HUES48 (cell line): ENCODE measurements at regions not wholly inside any gene's neighbourhood (a gene's known extent, or its start where the extent isn't known, plus 50 kb on each side); places are given as distances from the start of the nearest gene placed in this dataset.
"Not testable (repeated sequence)": the region's sequence is repeated elsewhere in the genome, so short reads cannot be mapped to it uniquely, and the experiment has no call there.

ENCODE experiments used
- H3K27ac ChIP-seq: one replicate; pipeline ENCODE4 v1.7.0; 2013; ENCODE audit warnings: low read depth, low read length, inconsistent platforms
- H3K27me3 ChIP-seq: 2 replicates; pipeline ENCODE4 v1.6.1; 2013; ENCODE audit warnings: mild to moderate bottlenecking, low read length; ENCODE audit not compliant: control insufficient read depth, insufficient read depth
- H3K36me3 ChIP-seq: 2 replicates; pipeline ENCODE4 v1.6.1; 2013; ENCODE audit warnings: low read length; ENCODE audit not compliant: control insufficient read depth, insufficient read depth
- H3K4me1 ChIP-seq: 2 replicates; pipeline ENCODE4 v1.6.1; 2013; ENCODE audit warnings: mild to moderate bottlenecking, low read length; ENCODE audit not compliant: control insufficient read depth, insufficient read depth
- H3K4me3 ChIP-seq: 2 replicates; pipeline ENCODE4 v1.5.1; 2013; ENCODE audit warnings: mild to moderate bottlenecking, low read depth, low read length
- H3K9ac ChIP-seq: 2 replicates; pipeline ENCODE4 v1.6.1; 2013; ENCODE audit warnings: mild to moderate bottlenecking, low read depth, low read length, moderate library complexity
- H3K9me3 ChIP-seq: 2 replicates; pipeline ENCODE4 v1.6.1; 2013; ENCODE audit warnings: low read length; ENCODE audit not compliant: control insufficient read depth, insufficient read depth

GRCh38 chr4:19167311-19167710 is 1084.4 kb upstream of the SLIT2 start:
- no peaks in the 10 kb centered on the region for H3K36me3 ChIP-seq

DNA sequence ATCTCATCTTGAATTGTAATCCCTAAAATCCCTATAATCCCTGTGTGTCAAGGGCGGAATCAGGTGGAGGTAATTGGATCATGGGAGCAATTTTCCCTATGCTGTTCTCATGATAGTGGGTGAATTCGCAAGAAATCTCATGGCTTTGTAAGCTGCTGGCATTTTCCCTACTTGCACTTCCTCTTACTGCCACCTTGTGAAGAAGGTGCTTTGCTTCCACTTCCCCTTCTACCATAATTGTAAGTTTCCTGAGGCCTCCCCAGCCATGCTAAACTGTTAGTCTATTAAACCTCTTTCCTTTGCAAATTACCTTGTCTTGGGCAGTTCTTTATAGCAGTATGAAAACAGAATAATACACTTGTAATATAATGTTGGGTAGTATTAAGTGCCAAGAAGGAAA is 1087.4 kb upstream of the SLIT2 start:
- H3K4me3 ChIP-seq: no peak overlapping the region
- H3K27ac ChIP-seq: no peak overlapping the region
- H3K36me3 ChIP-seq: no peaks in the 10 kb centered on the region
- no peaks in the 10 kb centered on the region for H3K9me3 ChIP-seq
- no peaks in the 10 kb centered on the region for H3K27me3 ChIP-seq
- no peak overlapping the region for H3K9ac ChIP-seq
- no peaks in the 10 kb centered on the region for H3K4me1 ChIP-seq

More at GRCh38 chr4:19167311-19167710, 1084.4 kb upstream of the SLIT2 start:
- H3K4me1 ChIP-seq: no peaks in the 10 kb centered on the region
- no peak overlapping the region for H3K4me3 ChIP-seq
- H3K9me3 ChIP-seq: no peaks in the 10 kb centered on the region
- H3K27me3 ChIP-seq: no peaks in the 10 kb centered on the region
- H3K9ac ChIP-seq: no peak overlapping the region
- no peak overlapping the region for H3K27ac ChIP-seq

DNA sequence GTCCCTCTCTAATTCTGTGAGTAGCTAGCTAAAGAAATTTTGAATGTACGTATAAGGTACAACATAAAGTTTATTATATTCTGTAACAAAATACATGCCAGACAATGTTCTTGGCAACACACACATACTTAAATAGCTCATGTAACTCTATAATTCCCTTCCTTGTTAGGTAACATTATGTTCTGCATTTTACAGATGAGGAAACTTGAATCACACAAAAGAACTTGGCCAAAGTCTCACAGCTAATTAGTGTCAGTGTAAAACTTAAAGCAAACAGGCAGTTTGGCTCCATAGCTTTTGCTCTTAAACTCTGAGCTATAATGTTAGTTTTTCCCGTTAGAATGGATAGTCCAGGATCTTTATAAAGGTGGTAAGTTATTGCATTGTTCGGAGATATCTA is 1091.8 kb upstream of the SLIT2 start:
- no peak overlapping the region for H3K9ac ChIP-seq

DNA sequence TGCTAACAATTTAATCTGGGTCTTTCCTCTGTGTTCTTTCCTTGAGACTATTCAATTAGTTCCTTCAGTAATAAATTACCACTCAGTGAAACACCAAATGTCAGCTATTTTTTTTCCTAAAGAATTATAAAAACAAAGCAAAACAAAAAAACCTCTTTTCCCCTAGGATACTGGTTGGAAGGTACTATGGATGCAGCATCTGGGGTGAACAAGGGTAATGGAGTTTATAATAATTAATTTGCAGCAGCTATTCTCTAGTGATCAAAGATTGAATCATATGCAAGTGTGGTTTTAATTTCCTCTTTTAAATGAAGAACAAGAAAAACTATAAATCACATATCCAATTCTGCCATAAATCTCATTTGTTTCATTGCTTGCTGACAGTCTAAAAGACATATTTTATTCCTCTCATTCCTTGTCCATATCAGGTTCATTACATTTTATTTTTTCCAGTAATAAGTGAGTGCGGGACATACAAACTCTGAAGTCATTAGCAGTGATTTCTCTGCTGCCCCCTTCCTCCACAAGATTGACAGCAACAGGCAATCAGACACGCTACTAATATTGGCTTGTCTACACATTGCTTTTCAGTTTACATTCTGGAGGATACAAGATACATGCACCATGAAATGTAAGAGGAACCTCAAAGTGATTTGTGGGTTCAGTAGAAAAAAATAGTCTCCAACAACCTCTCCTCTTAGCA is 1093.4 kb upstream of the SLIT2 start:
- Histone ChIP-seq H3K9me3 (0 out of 2 replicates have a peak, but pooled peaks cover 7% of the 10 kb centered on the region), H3K36me3 (no peaks in the 10 kb centered on the region), H3K27ac (no peak overlapping the region), H3K27me3 (no peaks in the 10 kb centered on the region), H3K9ac (no peak overlapping the region), H3K4me1 (no peaks in the 10 kb centered on the region), H3K4me3 (no peak overlapping the region)

More for the DNA sequence above, 1091.8 kb upstream of the SLIT2 start:
- 0 out of 2 replicates have a peak, but pooled peaks cover 7% of the 10 kb centered on the region for H3K9me3 ChIP-seq
- no peak overlapping the region for H3K27ac ChIP-seq
- H3K27me3 ChIP-seq: no peaks in the 10 kb centered on the region
- H3K36me3 ChIP-seq: no peaks in the 10 kb centered on the region
- no peak overlapping the region for H3K4me3 ChIP-seq
- H3K4me1 ChIP-seq: no peaks in the 10 kb centered on the region

DNA sequence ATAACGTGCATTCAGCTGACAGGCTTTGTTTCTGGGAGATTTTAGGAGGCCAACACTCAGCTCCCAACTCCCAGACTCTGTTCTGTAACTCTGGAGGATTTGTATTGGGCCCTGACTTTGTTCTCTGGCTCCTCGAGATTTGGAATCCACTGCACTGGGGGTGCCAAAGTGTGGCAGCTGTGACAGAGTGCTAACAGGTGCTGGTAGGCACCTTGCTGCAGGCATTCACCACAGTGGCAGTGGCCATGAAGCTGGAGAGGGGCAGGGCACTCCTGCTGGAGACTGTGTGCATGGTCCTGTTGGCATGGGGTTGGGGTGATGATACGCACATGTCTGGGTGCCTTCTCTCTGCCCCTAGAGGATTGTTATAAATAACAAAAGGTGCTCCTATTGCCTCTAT is 1094.9 kb upstream of the SLIT2 start:
- Histone ChIP-seq H3K27me3 (no peaks in the 10 kb centered on the region), H3K4me3 (no peak overlapping the region), H3K4me1 (no peaks in the 10 kb centered on the region), H3K9ac (no peak overlapping the region), H3K27ac (no peak overlapping the region), H3K9me3 (0 out of 2 replicates have a peak, but pooled peaks cover 7% of the 10 kb centered on the region), H3K36me3 (no peaks in the 10 kb centered on the region)

GRCh38 chr4:19155568-19155967 is 1096.1 kb upstream of the SLIT2 start:
- Histone ChIP-seq H3K36me3 (no peaks in the 10 kb centered on the region), H3K9me3 (0 out of 2 replicates have a peak, but pooled peaks cover 7% of the 10 kb centered on the region), H3K27ac (no peak overlapping the region), H3K4me1 (no peaks in the 10 kb centered on the region), H3K4me3 (no peak overlapping the region), H3K9ac (no peak overlapping the region), H3K27me3 (no peaks in the 10 kb centered on the region)

GRCh38 chr4:19154267-19154666 is 1097.4 kb upstream of the SLIT2 start:
- H3K9me3 ChIP-seq, H3K9ac ChIP-seq, H3K36me3 ChIP-seq, H3K4me1 ChIP-seq, H3K27me3 ChIP-seq, H3K27ac ChIP-seq, H3K4me3 ChIP-seq: not testable (repeated sequence)

DNA sequence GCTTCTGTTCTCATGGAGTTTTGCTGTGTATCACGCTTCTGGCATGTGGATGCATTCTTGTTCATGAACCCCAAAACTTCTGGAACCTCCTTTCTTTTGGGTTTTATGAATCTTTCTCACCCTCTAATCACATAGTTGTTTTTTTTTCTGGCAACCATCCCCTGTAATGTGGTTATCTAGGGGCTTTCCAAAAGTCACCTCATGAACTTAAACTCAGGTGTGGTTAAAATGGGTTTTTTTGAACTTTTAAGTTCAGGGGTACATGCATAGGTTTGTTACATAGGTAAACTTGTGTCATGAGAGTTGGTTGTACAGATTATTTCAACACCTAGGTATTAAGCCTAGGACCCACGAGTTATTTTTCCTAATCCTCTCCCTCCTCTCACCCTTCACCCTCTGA is 1099.4 kb upstream of the SLIT2 start:
- H3K27ac ChIP-seq: no peak overlapping the region
- 0 out of 2 replicates have a peak, but pooled peaks cover 7% of the 10 kb centered on the region for H3K9me3 ChIP-seq
- no peak overlapping the region for H3K4me3 ChIP-seq
- no peak overlapping the region for H3K9ac ChIP-seq
- H3K36me3 ChIP-seq: no peaks in the 10 kb centered on the region
- no peaks in the 10 kb centered on the region for H3K4me1 ChIP-seq
- no peaks in the 10 kb centered on the region for H3K27me3 ChIP-seq

GRCh38 chr4:19151684-19152083 is 1100.0 kb upstream of the SLIT2 start:
- Histone ChIP-seq H3K27me3 (no peaks in the 10 kb centered on the region), H3K4me3 (no peak overlapping the region), H3K4me1 (no peaks in the 10 kb centered on the region), H3K9ac (no peak overlapping the region), H3K27ac (no peak overlapping the region), H3K36me3 (no peaks in the 10 kb centered on the region), H3K9me3 (0 out of 2 replicates have a peak, but pooled peaks cover 7% of the 10 kb centered on the region)

- H3K9me3 ChIP-seq: no peaks in the 10 kb centered on the region
- H3K9ac ChIP-seq: no peak overlapping the region
- H3K4me1 ChIP-seq: peaks cover 3% of the 10 kb centered on the region; the same call in 1 of the 2 replicates
- no peaks in the 10 kb centered on the region for H3K27me3 ChIP-seq
- no peaks in the 10 kb centered on the region for H3K36me3 ChIP-seq
- no peak overlapping the region for H3K4me3 ChIP-seq
- no peak overlapping the region for H3K27ac ChIP-seq
Observed at GRCh38 chr4:19146038-19146437, 1105.7 kb upstream of the SLIT2 start.

GRCh38 chr4:19135895-19136633 is 1114.5 kb upstream of the LCORL start:
- no peaks in the 10 kb centered on the region for H3K9me3 ChIP-seq
- peaks cover 18% of the 10 kb centered on the region; the same call in 1 of the 2 replicates for H3K4me1 ChIP-seq
- no peaks in the 10 kb centered on the region for H3K27me3 ChIP-seq
- H3K9ac ChIP-seq: no peak overlapping the region
- no peak overlapping the region for H3K4me3 ChIP-seq
- no peaks in the 10 kb centered on the region for H3K36me3 ChIP-seq
- H3K27ac ChIP-seq: no peak overlapping the region
